Loucy (cell line): ENCODE measurements at regions not wholly inside any gene's neighbourhood (a gene's known extent, or its start where the extent isn't known, plus 50 kb on each side); places are given as distances from the start of the nearest gene placed in this dataset.

Source experiments
- H2AFZ ChIP-seq: fragments of 200-600 bp; sonication (generic); 2 replicates; pipeline ENCODE4 v1.6.0; 2016; ENCODE audit warnings: antibody characterized with exemption, mild to moderate bottlenecking, low read length, moderate library complexity
- H3F3A ChIP-seq: fragments of 200-600 bp; 2 replicates; pipeline ENCODE4 v1.6.0; 2016; ENCODE audit warnings: antibody characterized with exemption, low read depth, mild to moderate bottlenecking
- H3K27me3 ChIP-seq: fragments of 200-600 bp; sonication (generic); 2 replicates; pipeline ENCODE4 v1.6.1; 2014; ENCODE audit warnings: low read length, mild to moderate bottlenecking; ENCODE audit not compliant: insufficient read depth, poor library complexity, severe bottlenecking
- H3K36me3 ChIP-seq: fragments of 200-600 bp; sonication (generic); 2 replicates; pipeline ENCODE4 v1.6.1; 2016; ENCODE audit warnings: low read length; ENCODE audit not compliant: insufficient read depth
- H3K4me1 ChIP-seq: fragments of 200-600 bp; sonication (generic); 2 replicates; pipeline ENCODE4 v1.5.1; 2014; ENCODE audit warnings: low read length, mild to moderate bottlenecking; ENCODE audit not compliant: insufficient read depth, poor library complexity, severe bottlenecking
- H3K4me2 ChIP-seq: fragments of 200-600 bp; sonication (generic); 2 replicates; pipeline ENCODE4 v1.6.0; 2014; ENCODE audit warnings: antibody characterized with exemption, low read length, low read depth, mild to moderate bottlenecking; ENCODE audit not compliant: poor library complexity, severe bottlenecking
- H3K4me3 ChIP-seq: fragments of 200-600 bp; sonication (generic); 2 replicates; pipeline ENCODE4 v1.5.1; 2014; ENCODE audit warnings: low read length, mild to moderate bottlenecking, mixed read lengths; ENCODE audit not compliant: poor library complexity, severe bottlenecking
- H3K79me2 ChIP-seq: fragments of 200-600 bp; sonication (generic); 2 replicates; pipeline ENCODE4 v1.6.1; 2014; ENCODE audit warnings: low read length; ENCODE audit not compliant: insufficient read depth
- H3K9ac ChIP-seq: fragments of 200-600 bp; sonication (generic); 2 replicates; pipeline ENCODE4 v1.6.0; 2014; ENCODE audit warnings: mild to moderate bottlenecking, low read depth, low read length, moderate library complexity; ENCODE audit not compliant: poor library complexity, severe bottlenecking
- H3K9me2 ChIP-seq: fragments of 200-600 bp; sonication (generic); replicated peaks from 2 replicates; pipeline ENCODE4 v1.6.1; 2016; ENCODE audit warnings: low read depth, low read length, mixed read lengths
- H3K9me3 ChIP-seq: fragments of 200-600 bp; sonication (generic); 2 replicates; pipeline ENCODE4 v1.6.1; 2014; ENCODE audit warnings: mild to moderate bottlenecking, antibody characterized with exemption, low read length, low read depth; ENCODE audit not compliant: insufficient read depth
- H4K20me1 ChIP-seq: fragments of 200-600 bp; sonication (generic); 2 replicates; pipeline ENCODE4 v1.6.0; 2014; ENCODE audit warnings: antibody characterized with exemption, low read length, mild to moderate bottlenecking; ENCODE audit not compliant: insufficient read depth, poor library complexity, severe bottlenecking
- EZH2phosphoT487 ChIP-seq: fragments of 200-600 bp; IDR thresholded peaks from 2 replicates; pipeline ENCODE4 v1.6.1; 2018; ENCODE audit warnings: antibody characterized with exemption, mild to moderate bottlenecking, moderate library complexity, borderline replicate concordance
- TF ChIP-seq, protein P1 (sequence below): fragments of 200-600 bp; sonication (generic); conservative IDR thresholded peaks from 2 replicates; pipeline ENCODE4 v1.5.1; 2014; ENCODE audit warnings: mild to moderate bottlenecking, antibody characterized with exemption, low read length

DNA sequence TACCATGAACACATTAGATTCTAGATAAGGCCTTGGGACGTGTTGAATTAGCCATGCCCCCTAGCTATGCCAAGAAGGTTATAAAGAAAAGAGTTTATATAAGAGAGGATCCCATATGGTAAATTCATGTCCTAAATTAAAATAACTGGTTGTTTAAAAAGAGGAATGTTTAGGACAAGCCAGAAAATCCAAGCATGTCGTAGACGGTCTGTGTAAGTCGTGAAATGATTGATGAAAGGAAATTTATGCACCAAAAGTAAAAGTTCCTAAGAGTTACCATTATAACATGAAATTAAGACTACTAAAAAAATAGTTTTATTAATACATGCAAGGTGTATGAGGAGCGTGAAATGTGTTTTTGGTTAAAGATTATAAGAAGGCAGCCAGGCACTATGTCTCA, 624.9 kb downstream of the ARL4A start:
- no peak overlapping the region for H3K4me2 ChIP-seq
- H3K9ac ChIP-seq = no peak overlapping the region
- H3F3A ChIP-seq = no peaks in the 10 kb centered on the region
- H3K79me2 ChIP-seq = no peaks in the 10 kb centered on the region
- no peaks in the 10 kb centered on the region for H3K27me3 ChIP-seq
- H2AFZ ChIP-seq = no peak overlapping the region
- H4K20me1 ChIP-seq = no peaks in the 10 kb centered on the region
- no peaks in the 10 kb centered on the region for H3K9me3 ChIP-seq
- TF ChIP-seq, protein P1, sequence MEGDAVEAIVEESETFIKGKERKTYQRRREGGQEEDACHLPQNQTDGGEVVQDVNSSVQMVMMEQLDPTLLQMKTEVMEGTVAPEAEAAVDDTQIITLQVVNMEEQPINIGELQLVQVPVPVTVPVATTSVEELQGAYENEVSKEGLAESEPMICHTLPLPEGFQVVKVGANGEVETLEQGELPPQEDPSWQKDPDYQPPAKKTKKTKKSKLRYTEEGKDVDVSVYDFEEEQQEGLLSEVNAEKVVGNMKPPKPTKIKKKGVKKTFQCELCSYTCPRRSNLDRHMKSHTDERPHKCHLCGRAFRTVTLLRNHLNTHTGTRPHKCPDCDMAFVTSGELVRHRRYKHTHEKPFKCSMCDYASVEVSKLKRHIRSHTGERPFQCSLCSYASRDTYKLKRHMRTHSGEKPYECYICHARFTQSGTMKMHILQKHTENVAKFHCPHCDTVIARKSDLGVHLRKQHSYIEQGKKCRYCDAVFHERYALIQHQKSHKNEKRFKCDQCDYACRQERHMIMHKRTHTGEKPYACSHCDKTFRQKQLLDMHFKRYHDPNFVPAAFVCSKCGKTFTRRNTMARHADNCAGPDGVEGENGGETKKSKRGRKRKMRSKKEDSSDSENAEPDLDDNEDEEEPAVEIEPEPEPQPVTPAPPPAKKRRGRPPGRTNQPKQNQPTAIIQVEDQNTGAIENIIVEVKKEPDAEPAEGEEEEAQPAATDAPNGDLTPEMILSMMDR = no peak
- TF ChIP-seq EZH2phosphoT487 = no peak
- H3K4me1 ChIP-seq = no peaks in the 10 kb centered on the region
- H3K9me2 ChIP-seq = no peaks in the 10 kb centered on the region
- H3K4me3 ChIP-seq = no peak overlapping the region
- H3K36me3 ChIP-seq = no peaks in the 10 kb centered on the region

DNA sequence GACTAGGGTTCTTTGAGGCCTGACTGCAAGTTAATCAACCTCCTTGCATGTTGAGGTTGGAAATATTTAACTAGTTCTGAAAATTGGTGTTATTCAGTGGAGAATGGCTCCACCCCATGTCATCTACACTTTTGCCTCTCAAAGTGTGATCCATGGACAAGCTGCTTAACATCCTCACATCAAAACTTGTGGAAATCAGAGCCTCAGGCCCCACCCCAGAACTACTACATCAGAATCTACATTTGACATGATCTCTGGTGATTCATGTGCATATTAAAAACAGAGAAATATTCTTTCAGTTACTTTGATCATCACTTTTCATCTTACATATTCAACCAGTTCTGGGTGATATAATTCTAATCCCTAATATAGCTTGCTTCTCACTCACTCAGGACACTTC, 632.9 kb downstream of the ARL4A start:
- Histone ChIP-seq H3K4me1 (no peaks in the 10 kb centered on the region), H3K4me2 (no peak overlapping the region), H3K9ac (no peak overlapping the region), H4K20me1 (no peaks in the 10 kb centered on the region), H3K79me2 (no peaks in the 10 kb centered on the region), H3K9me3 (no peaks in the 10 kb centered on the region), H3K4me3 (no peak overlapping the region), H3K9me2 (no peaks in the 10 kb centered on the region), H3K36me3 (no peaks in the 10 kb centered on the region), H3K27me3 (no peaks in the 10 kb centered on the region), H3F3A (no peaks in the 10 kb centered on the region), H2AFZ (no peak overlapping the region)
- TF ChIP-seq EZH2phosphoT487 = no peak
- TF ChIP-seq, protein P1 = no peak

DNA sequence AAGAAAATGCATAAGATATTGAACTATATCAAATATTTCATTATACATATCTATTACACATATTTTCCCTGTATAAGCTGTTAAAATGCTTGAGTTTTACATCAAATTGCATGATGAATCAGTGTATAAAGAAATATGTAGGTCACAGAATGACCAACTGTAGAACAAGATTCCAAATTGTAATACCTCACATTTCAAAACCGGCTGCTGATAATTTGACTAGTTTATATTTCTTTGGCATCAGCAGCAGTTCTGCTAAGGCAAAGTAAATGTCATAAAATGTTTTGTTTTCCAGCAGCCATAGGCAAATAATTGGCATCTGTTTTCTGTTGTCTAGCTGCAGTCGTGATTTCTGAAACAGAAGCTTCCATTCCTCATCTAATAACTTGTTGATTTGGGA, 633.9 kb downstream of the ARL4A start:
- Histone ChIP-seq H3K4me2 (no peak overlapping the region), H4K20me1 (no peaks in the 10 kb centered on the region), H3K79me2 (no peaks in the 10 kb centered on the region), H3K27me3 (no peaks in the 10 kb centered on the region), H3F3A (no peaks in the 10 kb centered on the region), H3K9me3 (no peaks in the 10 kb centered on the region), H3K9me2 (no peaks in the 10 kb centered on the region), H3K36me3 (no peaks in the 10 kb centered on the region), H3K4me3 (no peak overlapping the region), H3K9ac (no peak overlapping the region), H2AFZ (no peak overlapping the region), H3K4me1 (no peaks in the 10 kb centered on the region)
- TF ChIP-seq, protein P1 = no peak
- no peak for TF ChIP-seq EZH2phosphoT487
